ENCODE measurements at regions not wholly inside any gene's neighbourhood (a gene's known extent, or its start where the extent isn't known, plus 50 kb on each side); places are given as distances from the start of the nearest gene placed in this dataset.

DNA sequence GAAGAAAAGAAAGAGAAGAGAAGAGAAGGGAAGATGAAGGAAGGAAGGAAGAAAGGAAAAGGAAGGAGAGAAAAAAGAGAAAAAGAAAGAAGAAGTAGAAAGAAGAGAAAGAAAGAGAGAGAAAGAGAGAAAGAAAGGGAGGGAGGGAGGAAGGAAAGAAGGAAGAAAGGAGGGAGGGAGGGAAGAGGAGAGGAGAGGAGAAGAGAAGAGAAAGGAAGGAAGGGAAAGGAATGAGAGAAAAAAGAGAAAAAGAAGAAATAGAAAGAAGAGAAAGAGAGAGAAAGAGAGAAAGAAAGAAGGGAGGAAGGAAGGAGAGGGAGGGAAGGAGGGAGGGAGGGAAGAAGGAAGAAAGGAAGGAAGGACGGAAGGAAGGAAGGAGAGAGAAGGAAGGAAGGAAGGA, 217.9 kb upstream of the POU1F1 start:
- Histone ChIP-seq H3K9me3 (replicated peaks in 1 of 2; ENCODE audit: control insufficient read depth in 2 of 2, insufficient read depth in 1 of 2, low read depth in 1 of 2, low read length in 2 of 2) (no peaks in the 10 kb centered on the region), H3K9ac (ENCODE audit: low read depth, low read length, poor library complexity) (no peak overlapping the region), H2BK12ac (ENCODE audit: low read length) (no peak overlapping the region), H3K4me1 (ENCODE audit: control insufficient read depth in 2 of 2, insufficient read depth in 1 of 2, low read depth in 1 of 2, low read length in 2 of 2) (no peaks in the 10 kb centered on the region), H3K4me3 (ENCODE audit: low read length in 2 of 2) (no peak overlapping the region), H2BK5ac (ENCODE audit: low read length) (no peak overlapping the region), H3K23ac (ENCODE audit: low read depth, low read length, poor library complexity) (no peak overlapping the region), H3K79me1 (ENCODE audit: low read depth, low read length) (no peaks in the 10 kb centered on the region), H3K18ac (ENCODE audit: low read length) (no peak overlapping the region), H3K14ac (ENCODE audit: low read length) (no peak overlapping the region), H4K8ac (ENCODE audit: low read depth, low read length) (no peak overlapping the region), H2BK15ac (ENCODE audit: low read length) (no peak overlapping the region), H2AK5ac (ENCODE audit: low read depth, low read length) (no peak overlapping the region), H2BK120ac (ENCODE audit: low read depth, low read length) (no peak overlapping the region), H3K4me2 (ENCODE audit: insufficient read depth, low read length, poor library complexity, severe bottlenecking) (no peak overlapping the region), H3K27me3 (ENCODE audit: control insufficient read depth in 3 of 3, insufficient read depth in 3 of 3, low read depth in 1 of 3, low read length in 3 of 3) (no peaks in the 10 kb centered on the region), H3K36me3 (replicated peaks in 1 of 2; ENCODE audit: control insufficient read depth in 2 of 2, insufficient read depth in 2 of 2, low read length in 2 of 2) (no peaks in the 10 kb centered on the region), H3K27ac (replicated peaks; ENCODE audit: low read length) (no peak overlapping the region), H4K91ac (ENCODE audit: low read depth, low read length, poor library complexity) (no peak overlapping the region), H3K4ac (ENCODE audit: low read length) (no peak overlapping the region), H2AFZ (ENCODE audit: low read length) (no peak overlapping the region)
- no CpG with 5 or more reads among the region's 1 CpG for WGBS, 2 donors (ENCODE audit: extremely low coverage in 2 of 2, insufficient read length in 2 of 2, insufficient replicate concordance in 1 of 2)
- DNase-seq (ENCODE audit: low spot score): no peak

DNA sequence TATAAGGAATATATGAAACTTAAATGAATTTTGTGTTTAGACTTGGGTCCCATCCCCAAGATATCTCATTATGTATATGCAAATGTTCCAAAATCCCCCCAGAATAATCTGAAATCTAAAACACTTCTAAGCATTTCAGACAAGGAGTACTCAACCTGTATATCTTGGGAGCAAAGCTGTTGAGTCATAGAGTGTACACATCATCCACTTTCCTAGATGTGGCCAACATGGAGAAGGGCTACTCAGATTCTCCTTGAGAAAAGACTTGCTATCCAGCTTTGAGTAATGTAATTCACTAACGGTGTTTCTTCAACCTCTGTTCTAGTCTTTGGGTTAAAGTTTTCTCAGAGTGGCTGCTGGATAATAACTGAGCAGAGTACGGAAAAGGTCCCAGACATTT, 215.5 kb upstream of the POU1F1 start:
- H3K79me1 ChIP-seq (ENCODE audit: low read depth, low read length): no peaks in the 10 kb centered on the region
- H3K9ac ChIP-seq (ENCODE audit: low read depth, low read length, poor library complexity): no peak overlapping the region
- no peak overlapping the region for H2AFZ ChIP-seq (ENCODE audit: low read length)
- no CpG with 5 or more reads among the region's 2 CpGs for WGBS, 2 donors (ENCODE audit: extremely low coverage in 2 of 2, insufficient read length in 2 of 2, insufficient replicate concordance in 1 of 2)
- H3K14ac ChIP-seq (ENCODE audit: low read length): no peak overlapping the region
- DNase-seq (ENCODE audit: low spot score): no peak
- no peak overlapping the region for H3K4me3 ChIP-seq (ENCODE audit: low read length in 2 of 2)
- H3K36me3 ChIP-seq (replicated peaks in 1 of 2; ENCODE audit: control insufficient read depth in 2 of 2, insufficient read depth in 2 of 2, low read length in 2 of 2): no peaks in the 10 kb centered on the region
- no peak overlapping the region for H4K91ac ChIP-seq (ENCODE audit: low read depth, low read length, poor library complexity)
- H4K8ac ChIP-seq (ENCODE audit: low read depth, low read length): no peak overlapping the region
- H3K27me3 ChIP-seq (ENCODE audit: control insufficient read depth in 3 of 3, insufficient read depth in 3 of 3, low read depth in 1 of 3, low read length in 3 of 3): no peaks in the 10 kb centered on the region
- H2BK5ac ChIP-seq (ENCODE audit: low read length): no peak overlapping the region
- H3K4me1 ChIP-seq (ENCODE audit: control insufficient read depth in 2 of 2, insufficient read depth in 1 of 2, low read depth in 1 of 2, low read length in 2 of 2): no peaks in the 10 kb centered on the region
- H2BK12ac ChIP-seq (ENCODE audit: low read length): no peak overlapping the region
- no peak overlapping the region for H2BK120ac ChIP-seq (ENCODE audit: low read depth, low read length)
- no peak overlapping the region for H3K4ac ChIP-seq (ENCODE audit: low read length)
- no peak overlapping the region for H3K27ac ChIP-seq (replicated peaks; ENCODE audit: low read length)
- no peak overlapping the region for H2BK15ac ChIP-seq (ENCODE audit: low read length)
- H3K23ac ChIP-seq (ENCODE audit: low read depth, low read length, poor library complexity): no peak overlapping the region
- H3K9me3 ChIP-seq (replicated peaks in 1 of 2; ENCODE audit: control insufficient read depth in 2 of 2, insufficient read depth in 1 of 2, low read depth in 1 of 2, low read length in 2 of 2): no peaks in the 10 kb centered on the region
- H3K18ac ChIP-seq (ENCODE audit: low read length): no peak overlapping the region
- H3K4me2 ChIP-seq (ENCODE audit: insufficient read depth, low read length, poor library complexity, severe bottlenecking): no peak overlapping the region
- no peak overlapping the region for H2AK5ac ChIP-seq (ENCODE audit: low read depth, low read length)

DNA sequence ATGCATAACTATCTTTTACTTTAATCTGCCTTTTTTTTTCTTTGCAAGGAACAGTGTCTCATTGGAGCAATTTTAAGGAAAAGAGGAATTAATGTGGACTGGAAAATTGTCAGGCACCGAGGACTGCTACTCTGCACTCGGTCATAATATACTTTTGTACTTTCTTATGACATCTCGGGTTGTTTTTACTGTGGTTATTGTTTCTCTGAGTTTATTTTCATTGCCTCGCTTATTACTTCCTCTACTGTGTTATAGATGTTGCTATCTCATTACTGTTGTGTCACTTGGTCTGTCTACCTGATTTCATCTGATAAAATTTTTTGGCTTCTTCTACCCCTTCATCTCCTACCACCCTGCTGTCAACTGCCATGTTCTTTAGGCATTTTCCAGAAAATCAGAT, 213.5 kb upstream of the POU1F1 start:
- Histone ChIP-seq H3K27me3 (ENCODE audit: control insufficient read depth in 3 of 3, insufficient read depth in 3 of 3, low read depth in 1 of 3, low read length in 3 of 3) (no peaks in the 10 kb centered on the region), H3K9me3 (replicated peaks in 1 of 2; ENCODE audit: control insufficient read depth in 2 of 2, insufficient read depth in 1 of 2, low read depth in 1 of 2, low read length in 2 of 2) (no peaks in the 10 kb centered on the region), H4K91ac (ENCODE audit: low read depth, low read length, poor library complexity) (no peak overlapping the region), H4K8ac (ENCODE audit: low read depth, low read length) (no peak overlapping the region), H2AFZ (ENCODE audit: low read length) (no peak overlapping the region), H3K4ac (ENCODE audit: low read length) (no peak overlapping the region), H3K4me2 (ENCODE audit: insufficient read depth, low read length, poor library complexity, severe bottlenecking) (no peak overlapping the region), H3K14ac (ENCODE audit: low read length) (no peak overlapping the region), H2BK120ac (ENCODE audit: low read depth, low read length) (no peak overlapping the region), H2BK15ac (ENCODE audit: low read length) (no peak overlapping the region), H3K36me3 (replicated peaks in 1 of 2; ENCODE audit: control insufficient read depth in 2 of 2, insufficient read depth in 2 of 2, low read length in 2 of 2) (no peaks in the 10 kb centered on the region), H2AK5ac (ENCODE audit: low read depth, low read length) (no peak overlapping the region), H3K4me1 (ENCODE audit: control insufficient read depth in 2 of 2, insufficient read depth in 1 of 2, low read depth in 1 of 2, low read length in 2 of 2) (no peaks in the 10 kb centered on the region), H3K79me1 (ENCODE audit: low read depth, low read length) (no peaks in the 10 kb centered on the region), H3K23ac (ENCODE audit: low read depth, low read length, poor library complexity) (no peak overlapping the region), H2BK5ac (ENCODE audit: low read length) (no peak overlapping the region), H2BK12ac (ENCODE audit: low read length) (no peak overlapping the region), H3K4me3 (ENCODE audit: low read length in 2 of 2) (no peak overlapping the region), H3K18ac (ENCODE audit: low read length) (no peak overlapping the region), H3K27ac (replicated peaks; ENCODE audit: low read length) (no peak overlapping the region), H3K9ac (ENCODE audit: low read depth, low read length, poor library complexity) (no peak overlapping the region)
- WGBS, 2 donors (ENCODE audit: extremely low coverage in 2 of 2, insufficient read length in 2 of 2, insufficient replicate concordance in 1 of 2): no CpG with 5 or more reads among the region's 4 CpGs
- no peak for DNase-seq (ENCODE audit: low spot score)

DNA sequence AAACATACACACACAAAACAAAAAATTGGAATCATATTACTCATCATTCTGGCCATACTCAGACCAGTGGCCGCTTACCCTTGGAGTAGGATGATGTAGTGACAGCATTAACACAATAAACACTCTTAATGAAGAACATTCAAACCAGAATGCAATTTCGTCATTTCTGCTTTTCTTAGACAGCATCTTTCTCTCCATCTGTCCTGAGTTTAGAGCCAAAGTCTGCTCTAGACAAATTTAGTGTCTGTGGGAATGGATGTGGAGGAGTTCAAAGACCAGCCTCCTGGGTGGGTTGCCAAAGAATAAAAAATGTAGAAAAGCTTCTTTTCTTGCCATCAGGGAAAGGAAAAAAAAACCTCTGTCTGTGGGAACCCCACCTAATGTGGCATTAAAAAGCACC, 212.4 kb upstream of the POU1F1 start:
- no peak overlapping the region for H3K4ac ChIP-seq (ENCODE audit: low read length)
- H3K23ac ChIP-seq (ENCODE audit: low read depth, low read length, poor library complexity): no peak overlapping the region
- H3K14ac ChIP-seq (ENCODE audit: low read length): no peak overlapping the region
- no peaks in the 10 kb centered on the region for H3K79me1 ChIP-seq (ENCODE audit: low read depth, low read length)
- H2BK12ac ChIP-seq (ENCODE audit: low read length): no peak overlapping the region
- no peak overlapping the region for H4K8ac ChIP-seq (ENCODE audit: low read depth, low read length)
- no peak overlapping the region for H3K9ac ChIP-seq (ENCODE audit: low read depth, low read length, poor library complexity)
- no peak for DNase-seq (ENCODE audit: low spot score)
- H3K9me3 ChIP-seq (replicated peaks in 1 of 2; ENCODE audit: control insufficient read depth in 2 of 2, insufficient read depth in 1 of 2, low read depth in 1 of 2, low read length in 2 of 2): no peaks in the 10 kb centered on the region
- H3K4me1 ChIP-seq (ENCODE audit: control insufficient read depth in 2 of 2, insufficient read depth in 1 of 2, low read depth in 1 of 2, low read length in 2 of 2): no peaks in the 10 kb centered on the region
- no peak overlapping the region for H2AFZ ChIP-seq (ENCODE audit: low read length)
- WGBS, 2 donors (ENCODE audit: extremely low coverage in 2 of 2, insufficient read length in 2 of 2, insufficient replicate concordance in 1 of 2): no CpG with 5 or more reads among the region's 2 CpGs
- H2BK15ac ChIP-seq (ENCODE audit: low read length): no peak overlapping the region
- no peaks in the 10 kb centered on the region for H3K27me3 ChIP-seq (ENCODE audit: control insufficient read depth in 3 of 3, insufficient read depth in 3 of 3, low read depth in 1 of 3, low read length in 3 of 3)
- H3K4me2 ChIP-seq (ENCODE audit: insufficient read depth, low read length, poor library complexity, severe bottlenecking): no peak overlapping the region
- H4K91ac ChIP-seq (ENCODE audit: low read depth, low read length, poor library complexity): no peak overlapping the region
- H3K18ac ChIP-seq (ENCODE audit: low read length): no peak overlapping the region
- no peak overlapping the region for H2BK5ac ChIP-seq (ENCODE audit: low read length)
- H3K4me3 ChIP-seq (ENCODE audit: low read length in 2 of 2): no peak overlapping the region
- H2BK120ac ChIP-seq (ENCODE audit: low read depth, low read length): no peak overlapping the region
- H3K27ac ChIP-seq (replicated peaks; ENCODE audit: low read length): no peak overlapping the region
- H2AK5ac ChIP-seq (ENCODE audit: low read depth, low read length): no peak overlapping the region
- H3K36me3 ChIP-seq (replicated peaks in 1 of 2; ENCODE audit: control insufficient read depth in 2 of 2, insufficient read depth in 2 of 2, low read length in 2 of 2): no peaks in the 10 kb centered on the region
